Thymus (tissue), 11 donors: ENCODE measurements at regions not wholly inside any gene's neighbourhood (a gene's known extent, or its start where the extent isn't known, plus 50 kb on each side); places are given as distances from the start of the nearest gene placed in this dataset.

ENCODE experiments used
- DNase-seq, 9 donors: peaks; one replicate each; pipeline ENCODE4 v3.0.0-alpha.2; 2013; ENCODE audit warnings: low spot score in 9 of 9, low read depth in 6 of 9, missing footprints in 1 of 9
- H3K27ac ChIP-seq, 2 donors: one replicate each; pipeline ENCODE4 v1.5.1; 2013; ENCODE audit warnings: control low read depth in 1 of 2, low read depth in 1 of 2, low read length in 1 of 2, mild to moderate bottlenecking in 1 of 2, moderate library complexity in 1 of 2
- H3K27me3 ChIP-seq, 2 donors: one replicate each; pipeline ENCODE4 v1.5.1; 2013; ENCODE audit warnings: low read length in 1 of 2; ENCODE audit not compliant: control insufficient read depth in 2 of 2, insufficient read depth in 1 of 2
- H3K36me3 ChIP-seq, 2 donors: one replicate each; pipeline ENCODE4 v1.5.1; 2013; ENCODE audit warnings: low read length in 1 of 2, mild to moderate bottlenecking in 1 of 2, moderate library complexity in 1 of 2; ENCODE audit not compliant: control insufficient read depth in 2 of 2, insufficient read depth in 2 of 2
- H3K4me1 ChIP-seq, 2 donors: one replicate each; pipeline ENCODE4 v1.5.1; 2013; ENCODE audit warnings: low read length in 2 of 2; ENCODE audit not compliant: control insufficient read depth in 2 of 2, insufficient read depth in 2 of 2
- H3K4me3 ChIP-seq, 2 donors: one replicate each; pipeline ENCODE4 v1.5.1; 2013; ENCODE audit warnings: low read length in 2 of 2, control low read depth in 1 of 2, mild to moderate bottlenecking in 1 of 2
- H3K9me3 ChIP-seq, 2 donors: one replicate each; pipeline ENCODE4 v1.5.1; 2013; ENCODE audit warnings: low read length in 1 of 2, mild to moderate bottlenecking in 1 of 2; ENCODE audit not compliant: control insufficient read depth in 2 of 2, insufficient read depth in 1 of 2
- whole genome bisulfite sequencing: extraction: QIAGEN DNeasy Blood & Tissue Kit; methylation state at CpG from one replicate; pipeline ENCODE4 v1.1.7; 2013; 5-methylcytosine and 5-hydroxymethylcytosine counted together
- donor health status: healthy.

DNA sequence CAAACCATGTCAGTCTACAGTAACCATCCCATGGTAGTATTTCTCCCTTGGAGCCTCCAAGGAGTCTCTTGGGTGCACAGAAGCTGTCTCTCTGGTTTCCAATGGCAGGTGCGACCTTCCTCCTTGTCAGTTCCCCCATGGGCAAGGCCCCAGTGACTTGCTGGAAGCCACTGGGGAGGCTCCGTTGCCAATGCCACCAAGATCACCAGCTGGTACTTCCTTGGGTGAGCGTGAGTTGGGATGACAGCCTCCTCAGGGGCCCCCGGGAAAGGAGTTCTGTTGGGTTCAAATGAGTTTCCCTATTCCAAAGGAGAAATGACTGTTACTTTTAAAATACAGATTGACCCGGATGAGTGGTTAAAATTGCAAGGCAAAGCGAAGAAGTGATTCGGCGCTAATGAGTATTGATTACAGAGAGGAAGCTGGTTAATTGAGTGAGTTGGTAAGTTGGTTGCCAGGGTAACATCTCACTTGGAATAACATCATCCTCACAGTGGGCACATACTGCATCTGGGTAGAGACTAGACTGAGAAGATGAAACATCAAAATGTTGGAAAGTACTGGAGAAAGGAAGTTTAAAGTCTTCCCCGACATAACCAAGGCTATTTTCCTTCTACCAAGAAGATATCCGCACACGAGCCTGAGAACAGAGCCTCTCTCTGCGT, 53.0 kb upstream of the LAPTM5 start:
- Histone ChIP-seq H3K27ac (no peak overlapping the region), H3K27me3 (peaks cover 15 to 69% of the 10 kb centered on the region in 2 donors), H3K4me3 (no peak overlapping the region), H3K36me3 (no peaks in the 10 kb centered on the region), H3K4me1 (no peaks in the 10 kb centered on the region), H3K9me3 (no peaks in the 10 kb centered on the region)
- 87% methylated on average over 12 of the region's 12 CpGs for WGBS
- no peak for DNase-seq

DNA sequence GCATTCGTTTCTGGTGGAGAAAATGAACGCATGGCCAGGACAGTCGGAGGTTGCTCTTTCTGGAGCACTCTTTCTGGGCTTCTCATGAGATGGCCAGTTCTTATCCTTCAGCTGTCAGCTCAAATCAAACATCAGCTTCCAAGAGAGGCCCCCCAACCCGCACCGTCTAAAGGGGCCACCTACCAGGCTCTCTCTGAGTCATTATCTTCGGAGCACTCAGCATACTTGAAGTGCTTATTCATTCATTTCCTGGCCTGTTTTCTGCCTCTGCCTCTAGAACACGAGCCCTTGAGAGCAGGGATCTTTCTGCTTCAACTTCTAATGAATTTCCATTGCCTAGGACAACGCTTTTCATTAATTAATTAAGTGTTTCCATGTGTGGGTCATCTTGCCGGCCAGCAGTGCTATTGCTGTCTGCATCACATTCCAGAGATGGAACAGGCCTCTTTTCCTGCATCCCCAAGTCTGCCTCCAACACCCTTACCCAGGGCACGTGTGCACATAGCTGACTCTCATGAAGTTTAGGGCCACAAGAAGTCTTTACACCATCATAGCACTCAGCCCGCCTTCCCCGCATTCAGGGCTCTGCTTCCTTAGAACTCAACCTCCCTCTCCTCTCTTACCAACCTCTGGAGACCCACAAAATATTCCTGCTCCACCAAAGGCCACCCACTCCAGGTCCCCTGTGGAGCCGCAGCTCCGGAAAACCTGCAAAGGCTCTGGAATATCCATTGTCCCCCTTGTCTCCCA, 52.1 kb upstream of the LAPTM5 start:
- no peak for DNase-seq
- Histone ChIP-seq H3K36me3 (no peaks in the 10 kb centered on the region), H3K9me3 (no peaks in the 10 kb centered on the region), H3K27me3 (peaks cover 15 to 70% of the 10 kb centered on the region in 2 donors), H3K4me1 (no peaks in the 10 kb centered on the region), H3K4me3 (no peak overlapping the region), H3K27ac (no peak overlapping the region)
- WGBS: 65% methylated on average over 14 of the region's 14 CpGs

GRCh38 chr1:30808067-30808662, 50.6 kb upstream of the LAPTM5 start:
- Histone ChIP-seq H3K4me1 (no peaks in the 10 kb centered on the region), H3K27ac (no peak overlapping the region), H3K4me3 (no peak overlapping the region), H3K36me3 (no peaks in the 10 kb centered on the region), H3K27me3 (peaks cover 15 to 73% of the 10 kb centered on the region in 2 donors), H3K9me3 (no peaks in the 10 kb centered on the region)
- 90% methylated on average over 3 of the region's 3 CpGs for WGBS
- DNase-seq: no peak

DNA sequence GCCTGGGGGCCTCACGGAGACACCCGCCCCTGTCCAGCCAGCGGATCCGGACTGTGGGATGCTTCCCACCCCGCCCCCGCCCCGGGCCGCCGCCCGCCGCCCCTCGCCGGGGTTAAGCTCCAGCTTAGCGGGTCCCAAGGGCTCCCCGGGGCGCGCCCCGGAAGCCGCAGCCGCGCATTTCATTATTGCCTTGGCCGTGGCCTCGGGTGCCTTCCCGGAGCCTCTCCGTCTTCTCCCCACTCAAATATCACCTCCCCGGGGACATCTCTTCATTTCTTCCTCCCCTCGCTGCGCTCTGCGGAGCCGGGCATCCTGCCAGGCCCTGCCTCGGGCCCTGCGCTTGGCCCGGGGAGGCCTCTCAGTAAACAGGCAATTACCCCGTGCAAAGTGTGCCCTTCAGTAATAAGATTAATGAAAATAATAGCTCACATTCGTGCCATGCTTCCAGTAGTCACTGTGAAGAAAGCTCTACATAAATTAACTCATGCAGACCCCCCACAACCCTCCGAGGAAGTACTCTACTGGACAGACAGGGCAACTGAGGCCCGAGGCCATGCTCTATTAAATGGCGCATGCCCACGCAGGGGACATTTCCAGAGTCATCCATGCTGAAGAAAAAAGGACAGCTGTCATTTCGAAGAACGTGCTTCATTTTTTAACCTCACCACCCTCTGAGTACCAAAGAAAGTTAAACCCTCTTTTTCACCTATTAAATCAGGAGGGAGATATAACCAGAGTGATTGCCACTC, 49.9 kb upstream of the LAPTM5 start:
- H3K36me3 ChIP-seq: no peaks in the 10 kb centered on the region
- WGBS: 50% methylated on average over 41 of the region's 41 CpGs
- H3K4me3 ChIP-seq: no peak overlapping the region
- no peaks in the 10 kb centered on the region for H3K9me3 ChIP-seq
- no peak for DNase-seq
- peaks cover 15 to 76% of the 10 kb centered on the region in 2 donors for H3K27me3 ChIP-seq
- no peak overlapping the region for H3K27ac ChIP-seq
- H3K4me1 ChIP-seq: no peaks in the 10 kb centered on the region
